CD4-positive, CD25-positive, alpha-beta regulatory T cell (primary cell): ENCODE measurements at regions not wholly inside any gene's neighbourhood (a gene's known extent, or its start where the extent isn't known, plus 50 kb on each side); places are given as distances from the start of the nearest gene placed in this dataset.

ENCODE experiments used
- ATAC-seq, 2 donors: fragments of 150-1000 bp; cut with Tn5 transposase; one replicate each; pipeline ENCODE4 v1.10.0; 2021; ENCODE audit warnings: low read depth in 2 of 2, moderate number of reproducible peaks in 2 of 2, moderate library complexity in 1 of 2
- DNase-seq, 3 donors: peaks; one replicate each; pipeline versions ENCODE4 v3.0.0 to v3.0.0-alpha.2; 2012 to 2022; ENCODE audit warnings: mixed read lengths in 1 of 3
- H3K27ac ChIP-seq: one replicate; pipeline ENCODE4 v1.7.0; 2013; ENCODE audit warnings: mild to moderate bottlenecking, low read length; ENCODE audit not compliant: insufficient read depth, poor library complexity, severe bottlenecking
- H3K27me3 ChIP-seq: one replicate; pipeline ENCODE4 v1.7.0; 2013; ENCODE audit warnings: low read length; ENCODE audit not compliant: control insufficient read depth, insufficient read depth
- H3K36me3 ChIP-seq: one replicate; pipeline ENCODE4 v1.7.0; 2013; ENCODE audit warnings: mild to moderate bottlenecking, low read length, moderate library complexity; ENCODE audit not compliant: control insufficient read depth, insufficient read depth
- H3K4me1 ChIP-seq: 2 replicates; pipeline ENCODE4 v1.7.0; 2013; ENCODE audit warnings: mild to moderate bottlenecking, low read length; ENCODE audit not compliant: insufficient read depth, control insufficient read depth, poor library complexity, severe bottlenecking
- H3K4me3 ChIP-seq: one replicate; pipeline ENCODE4 v1.7.0; 2013; ENCODE audit warnings: low read depth, mild to moderate bottlenecking, low read length, moderate library complexity
- H3K9me3 ChIP-seq, 2 experiments: 1 replicate in 1 of 2; 2 replicates in 1 of 2; pipeline ENCODE4 v1.7.0; 2013; ENCODE audit warnings: low read length in 2 of 2, mild to moderate bottlenecking in 1 of 2, moderate library complexity in 1 of 2; ENCODE audit not compliant: control insufficient read depth in 2 of 2
- H3K27ac Mint-ChIP-seq, 3 donors: one replicate each; pipeline ENCODE4 v1.8.0; 2020 to 2022; ENCODE audit warnings: mild to moderate bottlenecking in 3 of 3, mixed read lengths in 3 of 3, moderate library complexity in 2 of 3
- H3K27me3 Mint-ChIP-seq: one replicate; pipeline ENCODE4 v1.8.0; 2022; ENCODE audit warnings: mild to moderate bottlenecking, mixed read lengths
- H3K36me3 Mint-ChIP-seq: one replicate; pipeline ENCODE4 v1.8.0; 2020; ENCODE audit warnings: mixed read lengths
- H3K4me1 Mint-ChIP-seq, 4 donors: one replicate each; pipeline ENCODE4 v1.8.0; 2020 to 2022; ENCODE audit warnings: mixed read lengths in 4 of 4, mild to moderate bottlenecking in 1 of 4
- H3K4me3 Mint-ChIP-seq, 4 donors: one replicate each; pipeline ENCODE4 v1.8.0; 2020 to 2022; ENCODE audit warnings: mild to moderate bottlenecking in 4 of 4, mixed read lengths in 4 of 4, moderate library complexity in 3 of 4
- H3K9me3 Mint-ChIP-seq, 7 donors: one replicate each; pipeline ENCODE4 v1.8.0; 2020 to 2022; ENCODE audit warnings: mixed read lengths in 7 of 7, mild to moderate bottlenecking in 3 of 7, moderate library complexity in 2 of 7

DNA sequence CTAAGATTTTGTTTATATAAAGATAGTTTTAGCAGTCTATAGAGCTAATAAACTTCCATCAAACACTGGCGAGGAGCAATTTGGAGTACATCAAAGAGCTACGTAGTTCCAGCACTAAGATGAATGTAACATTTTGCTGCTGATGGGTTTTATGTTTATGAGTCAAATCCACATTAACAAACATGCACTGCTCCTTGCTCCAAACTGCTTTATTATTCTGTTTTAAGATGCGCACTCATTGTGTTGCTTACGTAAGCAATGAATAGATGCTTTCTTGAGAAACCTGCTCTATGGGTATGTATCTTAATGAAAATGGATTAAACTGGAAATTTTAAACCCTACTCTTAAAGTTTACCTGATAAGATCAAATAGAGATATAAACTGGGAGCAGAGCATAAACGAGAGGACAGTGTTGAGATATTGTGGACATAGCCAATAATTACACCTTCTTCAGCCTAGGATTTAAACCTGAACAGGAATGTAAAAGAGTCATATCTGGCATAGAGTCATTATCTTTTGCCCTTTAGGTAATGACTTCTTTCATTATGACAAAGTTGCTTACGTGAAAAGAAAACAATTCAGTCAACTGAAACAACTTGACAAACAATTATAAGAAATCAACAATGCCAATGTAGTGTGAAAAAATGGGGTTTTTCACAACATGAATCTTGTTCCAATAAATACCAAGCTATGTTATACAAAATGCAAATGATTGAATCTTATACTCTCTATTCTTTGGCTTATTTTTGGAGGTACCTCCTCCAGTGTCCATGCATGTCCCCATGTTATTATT is 153.5 kb upstream of the MTPN start:
- ATAC-seq (no peak), DNase-seq (no peak)
- H3K4me3 ChIP-seq = no peak overlapping the region
- no peaks in the 10 kb centered on the region for H3K4me1 ChIP-seq
- H3K27ac Mint-ChIP-seq = no peak overlapping the region
- peaks cover 0 to 3% (median 1%) of the 10 kb centered on the region in 4 donors for H3K4me1 Mint-ChIP-seq
- no peak overlapping the region for H3K27ac ChIP-seq
- no peaks in the 10 kb centered on the region for H3K27me3 ChIP-seq
- H3K9me3 Mint-ChIP-seq = peaks cover 0 to 3% (median 0%) of the 10 kb centered on the region in 7 donors
- no peaks in the 10 kb centered on the region for H3K27me3 Mint-ChIP-seq
- H3K36me3 ChIP-seq = no peaks in the 10 kb centered on the region
- H3K9me3 ChIP-seq = no peaks in the 10 kb centered on the region
- H3K36me3 Mint-ChIP-seq = no peaks in the 10 kb centered on the region
- H3K4me3 Mint-ChIP-seq = no peak overlapping the region

DNA sequence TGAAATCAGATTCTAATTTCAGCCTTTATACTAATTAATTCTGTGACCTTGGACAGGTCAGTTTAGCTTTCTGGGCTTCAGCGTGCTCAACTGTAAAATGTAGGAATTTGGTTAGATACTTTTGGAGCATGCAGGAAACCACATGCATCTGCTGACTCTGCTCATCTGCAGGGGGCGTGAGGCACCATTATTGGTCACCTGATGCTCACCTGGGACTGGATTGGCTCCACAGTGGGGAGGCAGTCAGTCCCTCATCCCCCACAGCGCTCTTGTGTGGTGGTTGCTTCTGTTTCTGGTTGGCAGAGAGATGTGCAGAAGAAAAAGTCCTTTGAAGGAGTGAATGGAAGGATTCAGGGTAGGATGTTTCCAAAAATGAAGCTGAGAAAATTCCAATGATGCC is 150.9 kb upstream of the MTPN start:
- no peaks in the 10 kb centered on the region for H3K36me3 Mint-ChIP-seq
- Histone ChIP-seq H3K27me3 (no peaks in the 10 kb centered on the region), H3K4me3 (no peak overlapping the region), H3K9me3 (no peaks in the 10 kb centered on the region), H3K27ac (no peak overlapping the region), H3K4me1 (no peaks in the 10 kb centered on the region), H3K36me3 (no peaks in the 10 kb centered on the region)
- H3K27me3 Mint-ChIP-seq = no peaks in the 10 kb centered on the region
- H3K4me3 Mint-ChIP-seq = no peak overlapping the region
- ATAC-seq (no peak), DNase-seq (no peak)
- no peak overlapping the region for H3K27ac Mint-ChIP-seq
- H3K4me1 Mint-ChIP-seq = peaks cover 0 to 6% (median 1%) of the 10 kb centered on the region in 4 donors
- H3K9me3 Mint-ChIP-seq = peaks cover 0 to 3% (median 0%) of the 10 kb centered on the region in 7 donors

DNA sequence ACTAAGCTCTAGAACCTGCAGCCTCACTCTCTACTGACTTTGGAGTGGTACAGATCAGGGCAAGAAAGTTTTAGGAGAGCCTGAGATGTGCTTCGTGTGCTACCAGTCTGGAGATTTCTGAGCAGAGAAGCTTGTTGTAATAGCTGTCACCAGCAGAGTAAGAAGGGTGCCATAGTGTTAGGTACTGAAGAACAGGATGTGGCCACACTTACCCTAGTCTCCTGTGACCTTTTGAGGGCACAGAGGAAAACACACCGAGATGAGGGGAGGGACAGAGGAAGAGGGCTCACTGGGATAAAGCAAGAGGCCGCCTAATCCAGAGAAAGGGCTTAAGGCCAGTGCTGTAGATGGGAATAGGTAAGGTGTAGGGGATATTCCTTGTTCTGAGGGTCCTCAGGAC is 146.2 kb upstream of the MTPN start:
- H3K27me3 Mint-ChIP-seq = no peaks in the 10 kb centered on the region
- peak in 1 of 2 donors; percentile 18 for ATAC-seq
- H3K36me3 Mint-ChIP-seq = peaks cover 3% of the 10 kb centered on the region
- H3K4me1 Mint-ChIP-seq = peaks cover 0 to 5% (median 0%) of the 10 kb centered on the region in 4 donors
- Histone ChIP-seq H3K36me3 (no peaks in the 10 kb centered on the region), H3K4me3 (no peak overlapping the region), H3K9me3 (no peaks in the 10 kb centered on the region), H3K27ac (no peak overlapping the region), H3K4me1 (no peaks in the 10 kb centered on the region), H3K27me3 (no peaks in the 10 kb centered on the region)
- peaks cover 0 to 4% (median 0%) of the 10 kb centered on the region in 7 donors for H3K9me3 Mint-ChIP-seq
- H3K4me3 Mint-ChIP-seq = no peak overlapping the region
- no peak overlapping the region for H3K27ac Mint-ChIP-seq
- peak in 1 of 3 donors; percentile 5 for DNase-seq

DNA sequence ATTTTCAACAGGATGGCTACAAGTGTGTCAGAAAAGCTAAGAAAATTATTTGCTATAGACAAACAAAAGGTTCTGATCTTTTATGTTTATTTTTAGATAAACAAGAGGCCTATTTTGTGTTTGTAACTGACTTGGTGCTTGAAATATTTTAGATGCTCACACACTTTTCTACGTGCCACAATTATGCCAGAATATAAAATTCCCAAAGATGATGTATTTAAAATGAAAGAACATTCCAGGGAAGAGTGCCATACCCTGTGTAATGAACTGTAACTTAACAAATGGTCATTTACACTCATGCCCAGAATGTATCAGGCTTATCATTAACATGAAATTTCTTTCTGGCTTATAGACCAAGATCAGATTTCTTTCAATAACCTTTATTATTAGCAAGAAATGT is 144.9 kb upstream of the MTPN start:
- peaks cover 0 to 4% (median 0%) of the 10 kb centered on the region in 7 donors for H3K9me3 Mint-ChIP-seq
- H3K4me3 Mint-ChIP-seq = no peak overlapping the region
- DNase-seq (no peak), ATAC-seq (no peak)
- H3K4me3 ChIP-seq = no peak overlapping the region
- H3K4me1 Mint-ChIP-seq = peaks cover 0 to 5% (median 0%) of the 10 kb centered on the region in 4 donors
- H3K27ac Mint-ChIP-seq = no peak overlapping the region
- no peaks in the 10 kb centered on the region for H3K36me3 ChIP-seq
- no peaks in the 10 kb centered on the region for H3K4me1 ChIP-seq
- no peaks in the 10 kb centered on the region for H3K9me3 ChIP-seq
- no peaks in the 10 kb centered on the region for H3K27me3 Mint-ChIP-seq
- no peaks in the 10 kb centered on the region for H3K27me3 ChIP-seq
- H3K27ac ChIP-seq = no peak overlapping the region
- H3K36me3 Mint-ChIP-seq = peaks cover 3% of the 10 kb centered on the region

DNA sequence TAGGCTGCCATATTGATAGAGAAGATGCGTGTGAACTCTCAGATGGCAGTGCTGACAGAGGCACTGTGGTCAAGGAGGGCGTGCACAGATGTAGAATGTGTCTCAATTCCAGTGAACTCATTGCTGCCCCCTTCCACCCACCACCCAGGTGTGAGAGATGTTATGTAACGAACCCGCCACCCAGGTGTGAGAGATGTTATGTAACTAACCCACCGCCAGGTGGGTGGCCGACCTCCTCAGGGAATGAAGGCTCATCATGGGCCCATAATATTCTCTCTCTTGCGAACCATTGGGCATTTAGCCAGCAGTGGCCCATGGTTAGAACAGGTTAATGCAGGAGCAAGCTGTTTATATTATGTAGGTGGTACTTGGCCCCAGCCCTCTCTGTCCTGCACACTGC is 140.4 kb upstream of the MTPN start:
- no peaks in the 10 kb centered on the region for H3K27me3 Mint-ChIP-seq
- no peak overlapping the region for H3K27ac ChIP-seq
- no peaks in the 10 kb centered on the region for H3K4me1 ChIP-seq
- no peak for ATAC-seq
- H3K36me3 ChIP-seq = no peaks in the 10 kb centered on the region
- no peak for DNase-seq
- peaks cover 0 to 4% (median 2%) of the 10 kb centered on the region in 7 donors for H3K9me3 Mint-ChIP-seq
- no peak overlapping the region for H3K4me3 Mint-ChIP-seq
- peaks cover 0 to 5% (median 2%) of the 10 kb centered on the region in 4 donors for H3K4me1 Mint-ChIP-seq
- H3K9me3 ChIP-seq = no peaks in the 10 kb centered on the region
- H3K27ac Mint-ChIP-seq = no peak overlapping the region
- H3K27me3 ChIP-seq = no peaks in the 10 kb centered on the region
- peaks cover 3% of the 10 kb centered on the region for H3K36me3 Mint-ChIP-seq
- no peak overlapping the region for H3K4me3 ChIP-seq

DNA sequence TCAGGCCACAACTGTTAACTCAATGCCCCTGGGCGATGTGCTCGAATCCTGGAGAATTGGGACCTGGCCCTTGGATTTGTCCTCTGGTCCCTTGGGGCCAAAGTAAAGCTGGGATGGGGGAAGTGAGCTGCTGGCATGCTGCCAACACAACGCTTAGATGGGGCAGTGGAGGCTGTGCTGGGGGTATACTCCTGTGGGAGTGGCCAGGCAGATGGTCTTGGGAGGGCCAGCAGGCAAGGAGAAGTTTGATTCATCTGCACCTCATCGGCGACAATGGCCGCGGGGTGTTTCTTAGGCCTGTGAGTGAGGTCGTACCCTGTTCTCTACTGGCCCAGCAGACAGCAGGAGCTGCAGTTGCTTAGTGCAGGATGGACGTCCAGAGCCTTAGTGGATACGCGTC is 139.0 kb upstream of the MTPN start:
- peaks cover 0 to 5% (median 2%) of the 10 kb centered on the region in 4 donors for H3K4me1 Mint-ChIP-seq
- H3K4me3 ChIP-seq = no peak overlapping the region

DNA sequence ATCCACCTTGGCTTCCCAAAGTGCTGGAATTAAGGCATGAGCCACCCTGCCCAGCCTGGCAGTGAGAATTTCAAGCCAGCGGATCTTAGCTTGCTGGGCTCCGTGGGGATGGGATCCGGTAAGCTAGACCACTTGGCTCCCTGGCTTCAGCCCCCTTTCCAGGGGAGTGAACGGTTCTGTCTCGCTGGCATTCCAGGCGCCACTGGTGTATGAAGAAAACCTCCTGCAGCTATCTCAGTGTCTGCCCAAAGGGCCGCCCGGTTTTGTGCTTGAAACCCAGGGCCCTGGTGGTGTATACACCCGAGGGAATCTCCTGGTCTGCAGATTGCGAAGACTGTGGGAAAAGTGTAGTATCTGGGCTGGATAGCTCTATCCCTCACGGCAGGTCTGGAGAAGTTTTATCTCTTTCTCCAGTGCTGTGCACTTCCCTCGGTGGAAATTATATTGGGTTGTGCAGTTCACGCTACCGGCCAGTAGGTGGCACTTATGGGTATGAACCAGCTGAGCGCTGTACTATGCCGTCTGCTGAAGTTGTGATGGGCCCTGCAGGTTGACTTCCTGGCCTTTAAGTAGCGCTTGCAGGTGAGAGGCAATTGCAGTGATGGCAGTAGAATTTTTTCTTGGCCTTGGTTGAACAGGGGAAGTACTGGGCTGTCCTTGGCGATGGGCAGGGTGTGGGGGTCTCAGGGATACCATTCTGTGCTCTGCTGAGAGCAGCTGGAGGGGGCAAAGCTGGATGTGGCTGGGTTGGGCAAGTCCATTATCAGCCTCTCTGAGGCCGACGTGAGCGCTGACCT is 138.0 kb upstream of the MTPN start:
- Histone ChIP-seq H3K27ac (no peak overlapping the region), H3K4me1 (no peaks in the 10 kb centered on the region), H3K9me3 (no peaks in the 10 kb centered on the region), H3K4me3 (no peak overlapping the region), H3K27me3 (no peaks in the 10 kb centered on the region), H3K36me3 (no peaks in the 10 kb centered on the region)
- Mint-ChIP-seq H3K9me3 (peaks cover 0 to 11% (median 2%) of the 10 kb centered on the region in 7 donors), H3K4me3 (no peak overlapping the region), H3K27ac (no peak overlapping the region), H3K4me1 (peaks cover 0 to 5% (median 2%) of the 10 kb centered on the region in 4 donors), H3K27me3 (no peaks in the 10 kb centered on the region), H3K36me3 (no peaks in the 10 kb centered on the region)
- ATAC-seq (peak; percentile 59 to 67), DNase-seq (peak in 2 of 3 donors; percentile 23 to 59)

More for the DNA sequence above, 139.0 kb upstream of the MTPN start:
- H3K27me3 ChIP-seq = no peaks in the 10 kb centered on the region
- Mint-ChIP-seq H3K36me3 (peaks cover under 1% of the 10 kb centered on the region), H3K27ac (no peak overlapping the region), H3K4me3 (no peak overlapping the region), H3K9me3 (peaks cover 0 to 9% (median 2%) of the 10 kb centered on the region in 7 donors), H3K27me3 (no peaks in the 10 kb centered on the region)
- no peaks in the 10 kb centered on the region for H3K9me3 ChIP-seq
- ATAC-seq (no peak), DNase-seq (no peak)
- H3K36me3 ChIP-seq = no peaks in the 10 kb centered on the region
- no peak overlapping the region for H3K27ac ChIP-seq
- no peaks in the 10 kb centered on the region for H3K4me1 ChIP-seq
